Nephron (organoid): ENCODE measurements at regions not wholly inside any gene's neighbourhood (a gene's known extent, or its start where the extent isn't known, plus 50 kb on each side); places are given as distances from the start of the nearest gene placed in this dataset.

Experiments
- H3K27ac Mint-ChIP-seq, 3 experiments: 2 replicates each; pipeline ENCODE4 v1.8.0; 2020; ENCODE audit warnings: mixed read lengths in 3 of 3, mild to moderate bottlenecking in 2 of 3, moderate library complexity in 1 of 3
- H3K27me3 Mint-ChIP-seq: 2 replicates; pipeline ENCODE4 v1.8.0; 2021; ENCODE audit warnings: low read depth, mild to moderate bottlenecking, moderate library complexity, mixed read lengths
- H3K36me3 Mint-ChIP-seq: 2 replicates; pipeline ENCODE4 v1.8.0; 2020; ENCODE audit warnings: low read depth, mixed read lengths
- H3K4me1 Mint-ChIP-seq: 2 replicates; pipeline ENCODE4 v1.8.0; 2020; ENCODE audit warnings: mixed read lengths
- H3K4me3 Mint-ChIP-seq, 3 experiments: 2 replicates each; pipeline ENCODE4 v1.8.0; 2020; ENCODE audit warnings: mild to moderate bottlenecking in 3 of 3, mixed read lengths in 3 of 3, moderate library complexity in 2 of 3
- H3K9me3 Mint-ChIP-seq: 2 replicates; pipeline ENCODE4 v1.8.0; 2020; ENCODE audit warnings: mixed read lengths
- TF ChIP-seq, protein P1 (sequence below), 3 experiments: fragments of 200-600 bp; sonication (generic); IDR thresholded peaks; one replicate each; pipeline ENCODE4 v1.5.0; 2021; ENCODE audit warnings: antibody characterized with exemption in 3 of 3; ENCODE audit not compliant: unreplicated experiment in 3 of 3

GRCh38 chr21:35127026-35127425 is 77.9 kb upstream of the RUNX1 start:
- H3K4me1 Mint-ChIP-seq: no peaks in the 10 kb centered on the region
- H3K27ac Mint-ChIP-seq: no peak overlapping the region
- H3K27me3 Mint-ChIP-seq: peaks cover 25% of the 10 kb centered on the region
- peaks cover 43% of the 10 kb centered on the region for H3K9me3 Mint-ChIP-seq
- peaks cover 3% of the 10 kb centered on the region for H3K36me3 Mint-ChIP-seq
- H3K4me3 Mint-ChIP-seq: no peak overlapping the region
- TF ChIP-seq, protein P1, sequence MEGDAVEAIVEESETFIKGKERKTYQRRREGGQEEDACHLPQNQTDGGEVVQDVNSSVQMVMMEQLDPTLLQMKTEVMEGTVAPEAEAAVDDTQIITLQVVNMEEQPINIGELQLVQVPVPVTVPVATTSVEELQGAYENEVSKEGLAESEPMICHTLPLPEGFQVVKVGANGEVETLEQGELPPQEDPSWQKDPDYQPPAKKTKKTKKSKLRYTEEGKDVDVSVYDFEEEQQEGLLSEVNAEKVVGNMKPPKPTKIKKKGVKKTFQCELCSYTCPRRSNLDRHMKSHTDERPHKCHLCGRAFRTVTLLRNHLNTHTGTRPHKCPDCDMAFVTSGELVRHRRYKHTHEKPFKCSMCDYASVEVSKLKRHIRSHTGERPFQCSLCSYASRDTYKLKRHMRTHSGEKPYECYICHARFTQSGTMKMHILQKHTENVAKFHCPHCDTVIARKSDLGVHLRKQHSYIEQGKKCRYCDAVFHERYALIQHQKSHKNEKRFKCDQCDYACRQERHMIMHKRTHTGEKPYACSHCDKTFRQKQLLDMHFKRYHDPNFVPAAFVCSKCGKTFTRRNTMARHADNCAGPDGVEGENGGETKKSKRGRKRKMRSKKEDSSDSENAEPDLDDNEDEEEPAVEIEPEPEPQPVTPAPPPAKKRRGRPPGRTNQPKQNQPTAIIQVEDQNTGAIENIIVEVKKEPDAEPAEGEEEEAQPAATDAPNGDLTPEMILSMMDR (IDR thresholded peaks at IDR 0.05; ENCODE audit: unreplicated experiment in 3 of 3): no peak

- Mint-ChIP-seq H3K4me3 (no peak overlapping the region), H3K27ac (no peak overlapping the region), H3K9me3 (peaks cover 29% of the 10 kb centered on the region), H3K27me3 (peaks cover 36% of the 10 kb centered on the region), H3K4me1 (peaks cover 15% of the 10 kb centered on the region), H3K36me3 (peaks cover 2% of the 10 kb centered on the region)
- TF ChIP-seq, protein P1 (IDR thresholded peaks at IDR 0.05; ENCODE audit: unreplicated experiment in 3 of 3): no peak
Observed at GRCh38 chr21:35120631-35121180, 71.6 kb upstream of the RUNX1 start.

DNA sequence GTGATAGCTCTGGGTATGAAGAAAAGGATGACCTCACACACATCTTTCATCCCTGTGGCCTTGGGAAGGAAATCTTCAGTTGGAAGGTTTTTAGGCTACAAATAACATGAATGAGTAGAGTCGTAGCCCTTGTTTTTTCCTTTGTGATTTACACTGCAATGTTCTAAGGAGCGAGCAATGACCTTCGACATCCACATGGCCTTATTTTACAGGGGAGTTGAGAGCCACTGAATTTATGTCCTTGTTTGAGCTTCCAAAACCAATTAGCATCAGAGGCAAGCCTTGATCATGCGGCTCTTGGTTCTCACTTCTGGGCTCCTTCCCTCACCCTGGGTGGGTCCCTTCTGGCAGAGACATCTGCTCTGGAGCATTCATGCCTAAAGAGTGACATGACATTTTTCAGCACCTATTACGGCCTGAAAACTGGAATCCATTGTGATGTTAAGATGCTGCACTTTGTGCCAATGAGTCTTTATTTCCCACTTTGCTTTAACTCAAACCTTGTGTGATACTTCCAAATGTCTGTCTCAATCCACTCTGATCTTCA is 70.5 kb upstream of the RUNX1 start:
- TF ChIP-seq, protein P1 (IDR thresholded peaks at IDR 0.05; ENCODE audit: unreplicated experiment in 3 of 3): no peak
- Mint-ChIP-seq H3K4me1 (peaks cover 15% of the 10 kb centered on the region), H3K27ac (no peak overlapping the region), H3K4me3 (no peak overlapping the region), H3K36me3 (no peaks in the 10 kb centered on the region), H3K9me3 (peaks cover 21% of the 10 kb centered on the region), H3K27me3 (peaks cover 37% of the 10 kb centered on the region)

- peaks cover 30% of the 10 kb centered on the region for H3K27me3 Mint-ChIP-seq
- TF ChIP-seq, protein P1 (IDR thresholded peaks at IDR 0.05; ENCODE audit: unreplicated experiment in 3 of 3): no peak
- no peak overlapping the region for H3K27ac Mint-ChIP-seq
- no peak overlapping the region for H3K4me3 Mint-ChIP-seq
- peaks cover 23% of the 10 kb centered on the region for H3K4me1 Mint-ChIP-seq
- no peaks in the 10 kb centered on the region for H3K36me3 Mint-ChIP-seq
- H3K9me3 Mint-ChIP-seq: peaks cover 3% of the 10 kb centered on the region
Observed at GRCh38 chr21:35116777-35117176, 67.7 kb upstream of the RUNX1 start.

DNA sequence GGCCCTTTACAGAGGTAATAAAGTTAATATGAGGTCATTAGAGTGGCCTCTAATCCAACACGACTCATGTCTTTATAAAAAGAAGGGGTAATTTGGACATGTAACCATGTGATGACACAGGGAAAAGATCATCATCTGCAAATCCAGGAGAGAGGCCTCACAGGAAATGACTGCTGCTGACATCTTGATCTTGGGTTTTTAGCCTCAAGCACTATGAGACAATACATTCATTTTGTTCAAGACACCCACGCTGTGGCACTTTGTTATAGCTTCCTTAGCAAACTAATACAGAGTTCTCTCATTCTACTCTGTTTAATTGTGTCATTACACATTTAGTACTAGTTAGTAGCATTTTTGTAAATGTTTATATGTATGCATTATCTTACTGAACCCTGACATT is 64.0 kb upstream of the RUNX1 start:
- Mint-ChIP-seq H3K4me1 (peaks cover 8% of the 10 kb centered on the region), H3K4me3 (no peak overlapping the region), H3K27me3 (peaks cover 9% of the 10 kb centered on the region), H3K27ac (no peak overlapping the region), H3K36me3 (no peaks in the 10 kb centered on the region), H3K9me3 (peaks cover 5% of the 10 kb centered on the region)
- TF ChIP-seq, protein P1 (IDR thresholded peaks at IDR 0.05; ENCODE audit: unreplicated experiment in 3 of 3): no peak

- H3K27me3 Mint-ChIP-seq: peaks cover 8% of the 10 kb centered on the region
- H3K36me3 Mint-ChIP-seq: no peaks in the 10 kb centered on the region
- peaks cover 5% of the 10 kb centered on the region for H3K9me3 Mint-ChIP-seq
- no peak overlapping the region for H3K27ac Mint-ChIP-seq
- TF ChIP-seq, protein P1 (IDR thresholded peaks at IDR 0.05; ENCODE audit: unreplicated experiment in 3 of 3): no peak
- H3K4me3 Mint-ChIP-seq: no peak overlapping the region
- peaks cover 8% of the 10 kb centered on the region for H3K4me1 Mint-ChIP-seq
Observed at GRCh38 chr21:35111321-35111930, 62.3 kb upstream of the RUNX1 start.
